SU-DHL-6 (cell line): ENCODE measurements at regions not wholly inside any gene's neighbourhood (a gene's known extent, or its start where the extent isn't known, plus 50 kb on each side); places are given as distances from the start of the nearest gene placed in this dataset.

ENCODE experiments used
- CTCF ChIP-seq: fragments of 200-600 bp; sonication (generic); IDR thresholded peaks from one replicate; pipeline ENCODE4 v1.5.1; 2017; ENCODE audit warnings: antibody characterized with exemption, mild to moderate bottlenecking, low read length, moderate library complexity; ENCODE audit not compliant: insufficient read depth, poor library complexity, severe bottlenecking
- EZH2phosphoT487 ChIP-seq: fragments of 200-600 bp; sonication (generic), shearing (Covaris generic); conservative IDR thresholded peaks from 2 replicates; pipeline ENCODE4 v1.6.1; 2018; ENCODE audit warnings: mild to moderate bottlenecking, antibody characterized with exemption, low read length, moderate library complexity, mixed read lengths

- TF ChIP-seq EZH2phosphoT487 (no peak), CTCF (no peak)
These were observed 134.6 kb downstream of the VRK1 start for GRCh38 chr14:96931751-96932150.
